Loucy (cell line): ENCODE measurements at regions not wholly inside any gene's neighbourhood (a gene's known extent, or its start where the extent isn't known, plus 50 kb on each side); places are given as distances from the start of the nearest gene placed in this dataset.
A peak's percentile ranks its signal among the peaks of the same experiment; 100 is the strongest.
"Not testable (repeated sequence)": the region's sequence is repeated elsewhere in the genome, so short reads cannot be mapped to it uniquely, and the experiment has no call there.

Experiments
- H2AFZ ChIP-seq: fragments of 200-600 bp; sonication (generic); 2 replicates; pipeline ENCODE4 v1.6.0; 2016; ENCODE audit warnings: antibody characterized with exemption, mild to moderate bottlenecking, low read length, moderate library complexity
- H3F3A ChIP-seq: fragments of 200-600 bp; 2 replicates; pipeline ENCODE4 v1.6.0; 2016; ENCODE audit warnings: antibody characterized with exemption, low read depth, mild to moderate bottlenecking
- H3K27me3 ChIP-seq: fragments of 200-600 bp; sonication (generic); 2 replicates; pipeline ENCODE4 v1.6.1; 2014; ENCODE audit warnings: low read length, mild to moderate bottlenecking; ENCODE audit not compliant: insufficient read depth, poor library complexity, severe bottlenecking
- H3K36me3 ChIP-seq: fragments of 200-600 bp; sonication (generic); 2 replicates; pipeline ENCODE4 v1.6.1; 2016; ENCODE audit warnings: low read length; ENCODE audit not compliant: insufficient read depth
- H3K4me1 ChIP-seq: fragments of 200-600 bp; sonication (generic); 2 replicates; pipeline ENCODE4 v1.5.1; 2014; ENCODE audit warnings: low read length, mild to moderate bottlenecking; ENCODE audit not compliant: insufficient read depth, poor library complexity, severe bottlenecking
- H3K4me2 ChIP-seq: fragments of 200-600 bp; sonication (generic); 2 replicates; pipeline ENCODE4 v1.6.0; 2014; ENCODE audit warnings: antibody characterized with exemption, low read length, low read depth, mild to moderate bottlenecking; ENCODE audit not compliant: poor library complexity, severe bottlenecking
- H3K4me3 ChIP-seq: fragments of 200-600 bp; sonication (generic); 2 replicates; pipeline ENCODE4 v1.5.1; 2014; ENCODE audit warnings: low read length, mild to moderate bottlenecking, mixed read lengths; ENCODE audit not compliant: poor library complexity, severe bottlenecking
- H3K79me2 ChIP-seq: fragments of 200-600 bp; sonication (generic); 2 replicates; pipeline ENCODE4 v1.6.1; 2014; ENCODE audit warnings: low read length; ENCODE audit not compliant: insufficient read depth
- H3K9ac ChIP-seq: fragments of 200-600 bp; sonication (generic); 2 replicates; pipeline ENCODE4 v1.6.0; 2014; ENCODE audit warnings: mild to moderate bottlenecking, low read depth, low read length, moderate library complexity; ENCODE audit not compliant: poor library complexity, severe bottlenecking
- H3K9me2 ChIP-seq: fragments of 200-600 bp; sonication (generic); replicated peaks from 2 replicates; pipeline ENCODE4 v1.6.1; 2016; ENCODE audit warnings: low read depth, low read length, mixed read lengths
- H3K9me3 ChIP-seq: fragments of 200-600 bp; sonication (generic); 2 replicates; pipeline ENCODE4 v1.6.1; 2014; ENCODE audit warnings: mild to moderate bottlenecking, antibody characterized with exemption, low read length, low read depth; ENCODE audit not compliant: insufficient read depth
- H4K20me1 ChIP-seq: fragments of 200-600 bp; sonication (generic); 2 replicates; pipeline ENCODE4 v1.6.0; 2014; ENCODE audit warnings: antibody characterized with exemption, low read length, mild to moderate bottlenecking; ENCODE audit not compliant: insufficient read depth, poor library complexity, severe bottlenecking
- EZH2phosphoT487 ChIP-seq: fragments of 200-600 bp; IDR thresholded peaks from 2 replicates; pipeline ENCODE4 v1.6.1; 2018; ENCODE audit warnings: antibody characterized with exemption, mild to moderate bottlenecking, moderate library complexity, borderline replicate concordance
- TF ChIP-seq, protein P1 (sequence below): fragments of 200-600 bp; sonication (generic); conservative IDR thresholded peaks from 2 replicates; pipeline ENCODE4 v1.5.1; 2014; ENCODE audit warnings: mild to moderate bottlenecking, antibody characterized with exemption, low read length

DNA sequence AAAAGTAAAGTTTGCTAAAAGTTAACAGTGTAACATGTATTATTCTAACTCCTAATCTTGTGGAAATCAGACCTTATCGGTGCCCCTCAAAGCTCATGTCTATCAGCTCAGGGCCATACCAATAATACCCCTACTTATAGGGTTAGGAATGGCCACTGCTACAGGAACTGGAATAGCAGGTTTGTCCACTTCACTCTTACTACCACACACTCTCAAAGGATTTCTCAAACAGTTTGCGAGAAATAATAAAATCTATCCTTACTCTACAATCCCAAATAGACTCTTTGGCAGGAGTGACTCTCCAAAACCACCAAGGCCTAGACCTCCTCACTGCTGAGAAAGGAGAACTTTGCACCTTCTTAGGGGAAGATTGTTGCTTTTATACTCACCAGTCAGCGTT is 1677.7 kb downstream of the OLFM4 start:
- H3K4me3 ChIP-seq, result no peak overlapping the region
- no peaks in the 10 kb centered on the region for H3K9me3 ChIP-seq
- no peaks in the 10 kb centered on the region for H3F3A ChIP-seq
- H3K4me2 ChIP-seq, result no peak overlapping the region
- H3K27me3 ChIP-seq, result no peaks in the 10 kb centered on the region
- no peaks in the 10 kb centered on the region for H3K4me1 ChIP-seq
- H2AFZ ChIP-seq, result no peak overlapping the region
- no peaks in the 10 kb centered on the region for H4K20me1 ChIP-seq
- no peaks in the 10 kb centered on the region for H3K36me3 ChIP-seq
- no peak for TF ChIP-seq EZH2phosphoT487
- TF ChIP-seq, protein P1, sequence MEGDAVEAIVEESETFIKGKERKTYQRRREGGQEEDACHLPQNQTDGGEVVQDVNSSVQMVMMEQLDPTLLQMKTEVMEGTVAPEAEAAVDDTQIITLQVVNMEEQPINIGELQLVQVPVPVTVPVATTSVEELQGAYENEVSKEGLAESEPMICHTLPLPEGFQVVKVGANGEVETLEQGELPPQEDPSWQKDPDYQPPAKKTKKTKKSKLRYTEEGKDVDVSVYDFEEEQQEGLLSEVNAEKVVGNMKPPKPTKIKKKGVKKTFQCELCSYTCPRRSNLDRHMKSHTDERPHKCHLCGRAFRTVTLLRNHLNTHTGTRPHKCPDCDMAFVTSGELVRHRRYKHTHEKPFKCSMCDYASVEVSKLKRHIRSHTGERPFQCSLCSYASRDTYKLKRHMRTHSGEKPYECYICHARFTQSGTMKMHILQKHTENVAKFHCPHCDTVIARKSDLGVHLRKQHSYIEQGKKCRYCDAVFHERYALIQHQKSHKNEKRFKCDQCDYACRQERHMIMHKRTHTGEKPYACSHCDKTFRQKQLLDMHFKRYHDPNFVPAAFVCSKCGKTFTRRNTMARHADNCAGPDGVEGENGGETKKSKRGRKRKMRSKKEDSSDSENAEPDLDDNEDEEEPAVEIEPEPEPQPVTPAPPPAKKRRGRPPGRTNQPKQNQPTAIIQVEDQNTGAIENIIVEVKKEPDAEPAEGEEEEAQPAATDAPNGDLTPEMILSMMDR, result no peak
- no peak overlapping the region for H3K9ac ChIP-seq
- no peaks in the 10 kb centered on the region for H3K79me2 ChIP-seq
- H3K9me2 ChIP-seq, result no peaks in the 10 kb centered on the region

DNA sequence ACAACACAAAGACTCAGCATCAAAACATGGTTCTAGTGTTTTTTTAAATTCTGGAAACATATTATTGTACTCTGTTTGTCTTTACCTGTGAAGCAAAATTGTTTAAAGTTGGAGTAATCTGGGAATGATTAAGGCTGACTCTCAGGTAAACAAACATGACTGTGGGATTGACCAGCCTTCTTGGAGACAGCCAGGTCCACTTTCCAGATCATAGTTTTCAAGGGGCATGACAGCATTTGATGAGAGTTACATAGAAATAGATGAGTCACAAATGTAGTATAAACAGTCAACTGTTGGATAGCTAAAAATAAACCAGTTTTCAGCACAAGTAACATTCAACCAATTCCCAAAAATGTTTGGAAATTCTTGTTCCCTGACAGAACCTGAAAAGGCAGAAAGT is 1680.9 kb downstream of the OLFM4 start:
- no peak for TF ChIP-seq EZH2phosphoT487
- TF ChIP-seq, protein P1, result no peak

DNA sequence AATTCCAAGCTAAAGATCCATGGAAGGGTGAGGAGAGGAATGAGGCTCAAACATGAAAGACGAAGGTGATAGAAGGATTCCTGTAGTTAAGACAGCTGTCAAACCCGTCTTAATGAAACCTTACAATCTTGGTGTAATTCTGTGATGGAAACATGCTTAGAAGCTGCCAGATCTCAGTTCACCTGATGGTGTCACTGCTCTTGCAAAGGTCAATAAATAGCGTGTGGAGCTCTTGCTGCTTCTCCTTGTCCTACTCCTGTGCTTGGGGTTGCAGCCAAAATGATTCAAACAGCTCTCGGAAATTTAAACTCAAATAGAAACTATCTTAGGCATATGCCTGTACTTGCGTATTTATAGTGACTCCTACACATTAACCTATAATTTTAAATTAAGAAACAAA is 1705.0 kb downstream of the OLFM4 start:
- no peaks in the 10 kb centered on the region for H3K79me2 ChIP-seq
- no peaks in the 10 kb centered on the region for H3K4me1 ChIP-seq
- no peaks in the 10 kb centered on the region for H3K9me2 ChIP-seq
- no peaks in the 10 kb centered on the region for H3K36me3 ChIP-seq
- H3K27me3 ChIP-seq, result no peaks in the 10 kb centered on the region
- H2AFZ ChIP-seq, result no peak overlapping the region
- no peak overlapping the region for H3K4me2 ChIP-seq
- H4K20me1 ChIP-seq, result no peaks in the 10 kb centered on the region
- no peak overlapping the region for H3K9ac ChIP-seq
- H3K4me3 ChIP-seq, result no peak overlapping the region
- no peaks in the 10 kb centered on the region for H3F3A ChIP-seq
- no peaks in the 10 kb centered on the region for H3K9me3 ChIP-seq
- TF ChIP-seq EZH2phosphoT487, result no peak
- TF ChIP-seq, protein P1, result 0 out of 2 replicates have a peak, but pooled peaks have one; percentile 14

More for the DNA sequence above, 1680.9 kb downstream of the OLFM4 start:
- Histone ChIP-seq H3K9me2 (no peaks in the 10 kb centered on the region), H3K27me3 (no peaks in the 10 kb centered on the region), H3K79me2 (no peaks in the 10 kb centered on the region), H3K4me1 (no peaks in the 10 kb centered on the region), H3K4me2 (no peak overlapping the region), H3K36me3 (no peaks in the 10 kb centered on the region), H4K20me1 (no peaks in the 10 kb centered on the region), H3K9me3 (no peaks in the 10 kb centered on the region), H3K9ac (no peak overlapping the region), H3F3A (no peaks in the 10 kb centered on the region), H3K4me3 (no peak overlapping the region), H2AFZ (no peak overlapping the region)

DNA sequence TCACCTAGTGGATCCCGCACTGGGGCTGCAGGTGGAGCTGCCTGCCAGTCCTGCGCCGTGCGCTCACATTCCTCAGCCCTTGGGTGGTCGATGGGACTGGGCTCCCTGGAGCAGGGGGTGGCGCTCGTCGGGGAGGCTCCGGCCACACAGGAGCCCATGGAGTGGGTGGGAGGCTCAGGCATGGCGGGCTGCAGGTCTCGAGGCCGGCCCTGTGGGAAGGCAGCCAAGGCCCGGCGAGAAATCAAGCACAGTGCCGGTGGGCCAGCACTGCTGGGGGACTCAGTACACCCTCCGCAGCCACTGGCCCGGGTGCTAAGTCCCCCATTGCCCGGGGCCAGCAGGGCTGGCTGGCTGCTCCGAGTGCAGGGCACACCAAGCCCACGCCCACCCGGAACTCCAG is 1708.6 kb downstream of the OLFM4 start:
- not testable (repeated sequence) for H3K36me3 ChIP-seq

More for the DNA sequence above, 1708.6 kb downstream of the OLFM4 start:
- H3K4me2 ChIP-seq, H4K20me1 ChIP-seq, H3K9me3 ChIP-seq, H3K9me2 ChIP-seq, H3K79me2 ChIP-seq, H2AFZ ChIP-seq, H3F3A ChIP-seq, H3K4me1 ChIP-seq, H3K9ac ChIP-seq, H3K4me3 ChIP-seq, H3K27me3 ChIP-seq: not testable (repeated sequence)
